GM12892 (cell line): ENCODE measurements at regions not wholly inside any gene's neighbourhood (a gene's known extent, or its start where the extent isn't known, plus 50 kb on each side); places are given as distances from the start of the nearest gene placed in this dataset.

Experiments used
- POLR2A ChIP-seq: IDR thresholded peaks from 2 replicates; pipeline ENCODE4 v1.6.1; 2011; ENCODE audit warnings: low read depth, low read length, control low read depth
- POLR2AphosphoS5 ChIP-seq: IDR thresholded peaks from 2 replicates; pipeline ENCODE4 v1.6.1; 2011; ENCODE audit warnings: low read depth, low read length, control low read depth

DNA sequence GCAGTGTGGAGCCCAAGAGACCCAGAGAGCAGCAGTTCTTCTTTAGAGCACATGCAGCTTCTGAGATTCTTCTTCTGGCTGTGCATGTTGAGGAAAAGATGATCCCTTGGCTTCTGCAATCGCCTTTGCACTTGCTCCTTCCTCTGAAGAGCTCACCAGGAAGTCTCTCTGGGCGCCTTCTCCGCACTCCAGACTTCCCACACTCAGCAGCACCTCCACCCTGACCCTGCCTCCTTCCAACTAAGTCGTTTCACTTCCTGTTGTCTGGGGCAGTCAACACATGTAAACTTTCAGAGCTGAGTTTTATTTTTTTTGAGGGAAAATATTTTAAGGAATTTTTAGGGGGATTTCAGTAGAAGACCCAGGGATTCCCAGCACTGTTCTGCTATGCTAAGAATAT, 73.4 kb upstream of the F3 start:
- no peak for TF ChIP-seq POLR2A
- TF ChIP-seq POLR2AphosphoS5, result no peak
